Liver (tissue), 8 donors: ENCODE measurements at regions not wholly inside any gene's neighbourhood (a gene's known extent, or its start where the extent isn't known, plus 50 kb on each side); places are given as distances from the start of the nearest gene placed in this dataset.

ENCODE experiments used
- DNase-seq: peaks from one replicate; pipeline ENCODE4 v3.0.0-alpha.2; 2017; ENCODE audit warnings: low spot score
- H3K27ac ChIP-seq, 2 donors: one replicate each; pipeline ENCODE4 v1.7.0; 2013; ENCODE audit warnings: inconsistent platforms in 2 of 2, low read length in 2 of 2, control low read depth in 1 of 2, low read depth in 1 of 2, mild to moderate bottlenecking in 1 of 2
- H3K27me3 ChIP-seq, 4 donors: one replicate each; pipeline versions ENCODE4 v1.6.1 to v1.7.0; 2013; ENCODE audit warnings: low read length in 3 of 4, inconsistent platforms in 1 of 4, mild to moderate bottlenecking in 1 of 4, moderate library complexity in 1 of 4; ENCODE audit not compliant: control insufficient read depth in 4 of 4, insufficient read depth in 4 of 4
- H3K36me3 ChIP-seq, 4 donors: one replicate each; pipeline versions ENCODE4 v1.6.1 to v1.7.0; 2013; ENCODE audit warnings: low read length in 3 of 4, mild to moderate bottlenecking in 3 of 4, low read depth in 1 of 4, moderate library complexity in 1 of 4; ENCODE audit not compliant: control insufficient read depth in 4 of 4, insufficient read depth in 3 of 4
- H3K4me1 ChIP-seq, 4 donors: one replicate each; pipeline versions ENCODE4 v1.6.1 to v1.7.0; 2013; ENCODE audit warnings: low read length in 3 of 4, mild to moderate bottlenecking in 3 of 4, moderate library complexity in 1 of 4; ENCODE audit not compliant: control insufficient read depth in 4 of 4, insufficient read depth in 4 of 4
- H3K4me3 ChIP-seq, 3 donors: one replicate each; pipeline versions ENCODE4 v1.6.1 to v1.7.0; 2013; ENCODE audit warnings: low read length in 3 of 3, control low read depth in 1 of 3, low read depth in 1 of 3, mild to moderate bottlenecking in 1 of 3
- H3K9ac ChIP-seq, 2 donors: one replicate each; pipeline ENCODE4 v1.7.0; 2013; ENCODE audit warnings: low read length in 2 of 2, mild to moderate bottlenecking in 2 of 2, moderate library complexity in 2 of 2, control low read depth in 1 of 2, low read depth in 1 of 2
- H3K9me3 ChIP-seq, 4 donors: one replicate each; pipeline versions ENCODE4 v1.6.1 to v1.7.0; 2013; ENCODE audit warnings: low read length in 3 of 4; ENCODE audit not compliant: control insufficient read depth in 4 of 4
- EGR1 ChIP-seq, 2 donors: IDR thresholded peaks; 2 replicates each; pipeline ENCODE4 v1.6.1; 2016 to 2018; ENCODE audit warnings: antibody characterized with exemption in 2 of 2, low read depth in 2 of 2
- FOXA1 ChIP-seq: IDR thresholded peaks from 2 replicates; pipeline ENCODE4 v1.6.1; 2016; ENCODE audit warnings: antibody characterized with exemption
- FOXA2 ChIP-seq: IDR thresholded peaks from 2 replicates; pipeline ENCODE4 v1.6.1; 2016; ENCODE audit warnings: antibody characterized with exemption
- GABPA ChIP-seq, 2 donors: IDR thresholded peaks in 1 of 2; conservative IDR thresholded peaks in 1 of 2; 2 replicates each; pipeline ENCODE4 v1.6.1; 2016; ENCODE audit warnings: antibody characterized with exemption in 2 of 2, mild to moderate bottlenecking in 1 of 2, moderate library complexity in 1 of 2
- HNF4A ChIP-seq, 2 donors: conservative IDR thresholded peaks; 2 replicates each; pipeline ENCODE4 v1.6.1; 2016; ENCODE audit warnings: antibody characterized with exemption in 2 of 2, mild to moderate bottlenecking in 2 of 2
- HNF4G ChIP-seq: IDR thresholded peaks from 2 replicates; pipeline ENCODE4 v1.6.1; 2016; ENCODE audit warnings: antibody characterized with exemption
- JUND ChIP-seq, 2 donors: IDR thresholded peaks; 2 replicates each; pipeline ENCODE4 v1.6.1; 2016; ENCODE audit warnings: antibody characterized with exemption in 2 of 2
- MAX ChIP-seq: IDR thresholded peaks from 2 replicates; pipeline ENCODE4 v1.6.1; 2016; ENCODE audit warnings: antibody characterized with exemption
- NR2F2 ChIP-seq: IDR thresholded peaks from 2 replicates; pipeline ENCODE4 v1.6.1; 2016; ENCODE audit warnings: antibody characterized with exemption
- RAD21 ChIP-seq, 2 donors: IDR thresholded peaks; 2 replicates each; pipeline ENCODE4 v1.6.1; 2016; ENCODE audit warnings: antibody characterized with exemption in 2 of 2, mild to moderate bottlenecking in 2 of 2
- REST ChIP-seq: IDR thresholded peaks from 2 replicates; pipeline ENCODE4 v1.6.1; 2016; ENCODE audit warnings: antibody characterized with exemption, mild to moderate bottlenecking
- RXRA ChIP-seq, 2 donors: IDR thresholded peaks; 2 replicates each; pipeline ENCODE4 v1.6.1; 2017 to 2018; ENCODE audit warnings: antibody characterized with exemption in 2 of 2, mild to moderate bottlenecking in 1 of 2
- SP1 ChIP-seq: IDR thresholded peaks from 2 replicates; pipeline ENCODE4 v1.6.1; 2018; ENCODE audit warnings: antibody characterized with exemption, mild to moderate bottlenecking
- TAF1 ChIP-seq: conservative IDR thresholded peaks from 2 replicates; pipeline ENCODE4 v1.6.1; 2016; ENCODE audit warnings: antibody characterized with exemption, mild to moderate bottlenecking
- YY1 ChIP-seq: IDR thresholded peaks from 2 replicates; pipeline ENCODE4 v1.6.1; 2016; ENCODE audit warnings: antibody characterized with exemption, mild to moderate bottlenecking
- ZBTB33 ChIP-seq: IDR thresholded peaks from 2 replicates; pipeline ENCODE4 v1.6.1; 2016; ENCODE audit warnings: antibody characterized with exemption
- WGBS: extraction: QIAGEN DNeasy Blood & Tissue Kit; methylation state at CpG from one replicate; pipeline ENCODE4 v1.1.7; 2013; 5-methylcytosine and 5-hydroxymethylcytosine counted together
- TF ChIP-seq, protein P1 (sequence below): IDR thresholded peaks from 2 replicates; pipeline ENCODE4 v1.6.1; 2016; ENCODE audit warnings: antibody characterized with exemption
- TF ChIP-seq, protein P2 (sequence below): fragments of 150-350 bp; IDR thresholded peaks from 2 replicates; pipeline ENCODE4 v1.5.1; 2017; ENCODE audit warnings: improper control_type of control experiment, low read depth, low read length; ENCODE audit not compliant: missing input control
- donor health status: healthy.
- donor health status: healthy.
- donor health status: healthy.
- donor health status: healthy.
- donor health status: healthy.

- TF ChIP-seq HNF4G, result peak; percentile 90
Observed at GRCh38 chr12:3959799-3960560, 86.8 kb upstream of the PARP11 start (continued).

DNA sequence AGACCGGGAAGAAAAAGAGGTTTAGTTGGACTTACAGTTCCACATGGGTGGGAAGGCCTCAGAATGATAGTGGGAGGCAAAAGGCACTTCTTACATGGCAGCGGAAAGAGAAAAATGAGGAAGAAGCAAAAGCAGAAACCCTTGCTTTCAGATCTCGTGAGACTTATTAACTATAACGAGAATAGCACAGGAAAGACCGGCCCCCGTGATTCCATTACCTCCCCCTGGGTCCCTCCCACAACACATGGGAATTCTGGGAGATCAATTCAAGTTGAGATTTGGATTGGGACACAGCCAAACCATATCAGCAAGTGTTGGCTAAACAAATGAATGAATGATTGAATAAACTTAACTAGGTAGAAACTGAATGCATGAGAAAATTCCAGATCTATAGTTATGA lies 85.3 kb upstream of the PARP11 start:
- H3K27ac ChIP-seq, result no peak overlapping the region
- WGBS, result 50% methylated on average over 6 of the region's 6 CpGs
- TF ChIP-seq ZBTB33 (peak; percentile 98), YY1 (peak; percentile 48), RXRA (IDR thresholded peaks at IDR 0.05) (peak in 1 of 2 donors; percentile 84), GABPA (IDR thresholded peaks at IDR 0.05 in 1 of 2, conservative IDR thresholded peaks at IDR 0.05 in 1 of 2) (peak in 1 of 2 donors; percentile 25), HNF4G (no peak), HNF4A (conservative IDR thresholded peaks at IDR 0.05) (peak in 1 of 2 donors; percentile 50), FOXA2 (no peak), JUND (IDR thresholded peaks at IDR 0.05) (no peak)

DNA sequence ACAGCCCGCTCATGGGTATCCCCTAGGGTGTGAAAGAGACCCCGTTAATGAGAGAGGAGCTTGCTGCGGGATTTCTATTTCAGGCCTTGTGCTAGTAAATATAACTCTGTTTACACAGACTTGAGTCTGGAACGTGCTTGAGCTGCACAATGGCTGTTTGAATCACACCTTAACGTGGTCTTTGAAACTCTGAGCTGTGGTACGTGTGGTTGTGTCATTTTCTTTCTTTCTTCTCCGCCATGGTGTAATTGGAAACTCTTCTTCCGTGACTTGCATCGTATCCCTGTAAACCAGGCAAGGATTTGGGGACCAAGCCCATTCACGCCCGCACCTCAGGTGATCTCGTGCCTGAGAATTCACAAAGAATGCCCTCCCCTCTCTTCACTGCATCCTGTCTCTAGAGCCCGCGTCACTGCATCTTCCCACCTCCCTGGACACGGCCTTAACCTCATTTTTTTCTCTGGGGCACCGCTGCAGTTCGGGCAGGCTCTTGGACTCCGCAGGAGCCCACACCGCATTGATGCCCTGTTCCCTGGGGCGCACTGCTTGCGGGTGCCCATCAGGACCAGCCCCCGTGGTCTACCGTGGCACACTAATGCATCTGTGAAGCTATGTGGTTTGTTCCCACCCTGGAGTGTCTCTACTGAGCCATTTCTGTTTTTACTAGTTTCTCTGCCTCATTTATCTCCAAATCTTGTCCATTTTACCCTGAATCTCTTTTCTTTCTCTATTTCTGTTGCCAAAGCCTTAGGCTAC lies 78.4 kb upstream of the PARP11 start:
- no peak for DNase-seq
- no peaks in the 10 kb centered on the region for H3K27me3 ChIP-seq
- H3K4me1 ChIP-seq, result no peaks in the 10 kb centered on the region
- H3K27ac ChIP-seq, result no peak overlapping the region
- 88% methylated on average over 23 of the region's 23 CpGs for WGBS
- no peaks in the 10 kb centered on the region for H3K9me3 ChIP-seq
- no peaks in the 10 kb centered on the region for H3K36me3 ChIP-seq
- TF ChIP-seq TAF1, result no peak
- TF ChIP-seq RAD21 (IDR thresholded peaks at IDR 0.05), result no peak
- no peak for TF ChIP-seq SP1
- no peak for TF ChIP-seq GABPA (IDR thresholded peaks at IDR 0.05 in 1 of 2, conservative IDR thresholded peaks at IDR 0.05 in 1 of 2)
- TF ChIP-seq REST, result no peak
- no peak for TF ChIP-seq MAX
- no peak for TF ChIP-seq FOXA2
- TF ChIP-seq EGR1 (IDR thresholded peaks at IDR 0.05; ENCODE audit: low read depth in 2 of 2), result no peak
- TF ChIP-seq, protein P1, sequence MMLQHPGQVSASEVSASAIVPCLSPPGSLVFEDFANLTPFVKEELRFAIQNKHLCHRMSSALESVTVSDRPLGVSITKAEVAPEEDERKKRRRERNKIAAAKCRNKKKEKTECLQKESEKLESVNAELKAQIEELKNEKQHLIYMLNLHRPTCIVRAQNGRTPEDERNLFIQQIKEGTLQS, result no peak
- TF ChIP-seq HNF4G, result no peak
- no peak for TF ChIP-seq FOXA1
- no peak for TF ChIP-seq YY1
- TF ChIP-seq ZBTB33, result no peak
- no peak for TF ChIP-seq RXRA (IDR thresholded peaks at IDR 0.05)
- no peak for TF ChIP-seq NR2F2
- TF ChIP-seq, protein P2, sequence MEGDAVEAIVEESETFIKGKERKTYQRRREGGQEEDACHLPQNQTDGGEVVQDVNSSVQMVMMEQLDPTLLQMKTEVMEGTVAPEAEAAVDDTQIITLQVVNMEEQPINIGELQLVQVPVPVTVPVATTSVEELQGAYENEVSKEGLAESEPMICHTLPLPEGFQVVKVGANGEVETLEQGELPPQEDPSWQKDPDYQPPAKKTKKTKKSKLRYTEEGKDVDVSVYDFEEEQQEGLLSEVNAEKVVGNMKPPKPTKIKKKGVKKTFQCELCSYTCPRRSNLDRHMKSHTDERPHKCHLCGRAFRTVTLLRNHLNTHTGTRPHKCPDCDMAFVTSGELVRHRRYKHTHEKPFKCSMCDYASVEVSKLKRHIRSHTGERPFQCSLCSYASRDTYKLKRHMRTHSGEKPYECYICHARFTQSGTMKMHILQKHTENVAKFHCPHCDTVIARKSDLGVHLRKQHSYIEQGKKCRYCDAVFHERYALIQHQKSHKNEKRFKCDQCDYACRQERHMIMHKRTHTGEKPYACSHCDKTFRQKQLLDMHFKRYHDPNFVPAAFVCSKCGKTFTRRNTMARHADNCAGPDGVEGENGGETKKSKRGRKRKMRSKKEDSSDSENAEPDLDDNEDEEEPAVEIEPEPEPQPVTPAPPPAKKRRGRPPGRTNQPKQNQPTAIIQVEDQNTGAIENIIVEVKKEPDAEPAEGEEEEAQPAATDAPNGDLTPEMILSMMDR, result no peak
- TF ChIP-seq HNF4A (conservative IDR thresholded peaks at IDR 0.05), result no peak
- no peak overlapping the region for H3K4me3 ChIP-seq
- no peak overlapping the region for H3K9ac ChIP-seq

More for the DNA sequence above, 85.3 kb upstream of the PARP11 start:
- H3K9ac ChIP-seq, result peak overlapping the region in 1 of 2 donors; percentile 30
- H3K36me3 ChIP-seq, result no peaks in the 10 kb centered on the region
- H3K4me3 ChIP-seq, result peak overlapping the region in 2 of 3 donors; percentile 10 to 36
- no peaks in the 10 kb centered on the region for H3K27me3 ChIP-seq
- no peak for DNase-seq
- peaks cover 5 to 34% (median 25%) of the 10 kb centered on the region in 4 donors for H3K4me1 ChIP-seq
- H3K9me3 ChIP-seq, result no peaks in the 10 kb centered on the region
